Adrenal gland (tissue), 9 donors: ENCODE measurements at regions not wholly inside any gene's neighbourhood (a gene's known extent, or its start where the extent isn't known, plus 50 kb on each side); places are given as distances from the start of the nearest gene placed in this dataset.

Experiments
- DNase-seq, 7 donors: peaks; one replicate each; pipeline ENCODE4 v3.0.0-alpha.2; 2019 to 2020
- H3K27ac ChIP-seq, 5 donors: fragments of 200-600 bp; sonication (generic) in 4 of 5; 1 replicate in 3 of 5; 2 replicates in 2 of 5; pipeline versions ENCODE4 v1.5.1 to v1.8.0; 2016 to 2020; ENCODE audit warnings: mild to moderate bottlenecking in 1 of 5
- H3K27me3 ChIP-seq: fragments of 200-600 bp; 2 replicates; pipeline ENCODE4 v1.8.0; 2021
- H3K36me3 ChIP-seq, 2 donors: fragments of 200-600 bp; replicated peaks in 1 of 2; 1 replicate in 1 of 2; 2 replicates in 1 of 2; pipeline versions ENCODE4 v1.5.1 to v1.8.0; 2018 to 2022
- H3K4me1 ChIP-seq, 2 donors: fragments of 200-600 bp; replicated peaks in 1 of 2; 1 replicate in 1 of 2; 2 replicates in 1 of 2; pipeline versions ENCODE4 v1.5.1 to v1.8.0; 2018 to 2021
- H3K4me3 ChIP-seq, 4 donors: fragments of 200-600 bp; sonication (generic) in 3 of 4; one replicate each; pipeline ENCODE4 v1.5.1; 2016 to 2018
- H3K9me3 ChIP-seq, 3 donors: fragments of 200-600 bp; sonication (generic) in 1 of 3; replicated peaks in 1 of 3; 1 replicate in 2 of 3; 2 replicates in 1 of 3; pipeline versions ENCODE4 v1.5.1 to v1.8.0; 2016 to 2021
- CTCF ChIP-seq, 6 experiments: fragments of 450-650 bp in 4 of 6; fragments of 200-600 bp in 2 of 6; sonication (generic) in 1 of 6; IDR thresholded peaks; 1 replicate in 5 of 6; 2 replicates in 1 of 6; pipeline versions ENCODE4 v1.5.1 to v1.8.0; 2016 to 2021; ENCODE audit warnings: antibody characterized with exemption in 6 of 6, mild to moderate bottlenecking in 2 of 6, moderate library complexity in 1 of 6
- POLR2A ChIP-seq, 2 donors: fragments of 450-650 bp; IDR thresholded peaks; one replicate each; pipeline ENCODE4 v1.6.1; 2017; ENCODE audit warnings: antibody characterized with exemption in 2 of 2, mild to moderate bottlenecking in 2 of 2, moderate library complexity in 1 of 2
- WGBS, 4 donors: extraction: QIAGEN DNeasy Blood & Tissue Kit in 2 of 4; methylation state at CpG; one replicate each; pipeline versions ENCODE4 v1.1.5 to v1.1.7; 2013 to 2017; 5-methylcytosine and 5-hydroxymethylcytosine counted together
- intact Hi-C, 2 donors: fragments of 100-400 bp; cut with DNase I; formaldehyde crosslinking; loops; one replicate each; pipeline versions ENCODE4 v1.14.1 to v1.15.0; 2022 to 2023
- donor health status: healthy with polysubstance abuse.
- donor health status: Bipolar disorder and iron deficiency.
- donor health status: DM: yes; HTN: yes; CAD: no.
- donor health status: DM: no; HTN: no; CAD: no.
- donor health status: DM: no; HTN: no; CAD: no.

GRCh38 chr7:15864626-15864991 is 178.1 kb upstream of the MEOX2 start:
- H3K27ac ChIP-seq = no peak overlapping the region
- no peaks in the 10 kb centered on the region for H3K27me3 ChIP-seq
- no peak for DNase-seq
- no peaks in the 10 kb centered on the region for H3K36me3 ChIP-seq
- H3K4me1 ChIP-seq = peaks cover 0 to 8% of the 10 kb centered on the region in 2 donors
- TF ChIP-seq CTCF (IDR thresholded peaks at IDR 0.05) = no peak
- TF ChIP-seq POLR2A (IDR thresholded peaks at IDR 0.05) = no peak
- H3K9me3 ChIP-seq = peaks cover 0 to 6% (median 0%) of the 10 kb centered on the region in 3 donors
- intact Hi-C loops = no loop called here
- 91 to 97% (median 94%) methylated on average over 2 of the region's 2 CpGs for WGBS, 4 donors
- H3K4me3 ChIP-seq = no peak overlapping the region

GRCh38 chr7:15863951-15864625 is 177.6 kb upstream of the MEOX2 start:
- H3K36me3 ChIP-seq = no peaks in the 10 kb centered on the region
- H3K27ac ChIP-seq = no peak overlapping the region
- no peak overlapping the region for H3K4me3 ChIP-seq
- no peak for TF ChIP-seq CTCF (IDR thresholded peaks at IDR 0.05)
- no peak for TF ChIP-seq POLR2A (IDR thresholded peaks at IDR 0.05)
- no peaks in the 10 kb centered on the region for H3K27me3 ChIP-seq
- WGBS, 4 donors = 83 to 94% (median 90%) methylated on average over 4 of the region's 4 CpGs
- no peak for DNase-seq
- peaks cover 0 to 6% (median 0%) of the 10 kb centered on the region in 3 donors for H3K9me3 ChIP-seq
- peaks cover 0 to 8% of the 10 kb centered on the region in 2 donors for H3K4me1 ChIP-seq
- intact Hi-C loops = no loop called here

- Histone ChIP-seq H3K9me3 (peaks cover 0 to 6% (median 0%) of the 10 kb centered on the region in 3 donors), H3K36me3 (no peaks in the 10 kb centered on the region), H3K4me3 (no peak overlapping the region), H3K27ac (no peak overlapping the region), H3K27me3 (no peaks in the 10 kb centered on the region), H3K4me1 (peaks cover 0 to 8% of the 10 kb centered on the region in 2 donors)
- TF ChIP-seq CTCF (IDR thresholded peaks at IDR 0.05) = no peak
- no peak for TF ChIP-seq POLR2A (IDR thresholded peaks at IDR 0.05)
- DNase-seq = no peak
- intact Hi-C loops = no loop called here
These were observed 176.3 kb upstream of the MEOX2 start for GRCh38 chr7:15862781-15863165.

- DNase-seq = no peak
- peaks cover 0 to 8% of the 10 kb centered on the region in 2 donors for H3K4me1 ChIP-seq
- peaks cover 0 to 6% (median 0%) of the 10 kb centered on the region in 3 donors for H3K9me3 ChIP-seq
- no peaks in the 10 kb centered on the region for H3K27me3 ChIP-seq
- no peak overlapping the region for H3K4me3 ChIP-seq
- no peak overlapping the region for H3K27ac ChIP-seq
- WGBS, 4 donors = 42 to 49% (median 44%) methylated on average over 4 of the region's 4 CpGs
- H3K36me3 ChIP-seq = no peaks in the 10 kb centered on the region
- intact Hi-C loops = no loop called here
- TF ChIP-seq POLR2A (IDR thresholded peaks at IDR 0.05) (no peak), CTCF (IDR thresholded peaks at IDR 0.05) (no peak)
These were observed 175.7 kb upstream of the MEOX2 start for GRCh38 chr7:15862016-15862780.
